ENCODE measurements at regions not wholly inside any gene's neighbourhood (a gene's known extent, or its start where the extent isn't known, plus 50 kb on each side); places are given as distances from the start of the nearest gene placed in this dataset.

- TF ChIP-seq, protein P1, sequence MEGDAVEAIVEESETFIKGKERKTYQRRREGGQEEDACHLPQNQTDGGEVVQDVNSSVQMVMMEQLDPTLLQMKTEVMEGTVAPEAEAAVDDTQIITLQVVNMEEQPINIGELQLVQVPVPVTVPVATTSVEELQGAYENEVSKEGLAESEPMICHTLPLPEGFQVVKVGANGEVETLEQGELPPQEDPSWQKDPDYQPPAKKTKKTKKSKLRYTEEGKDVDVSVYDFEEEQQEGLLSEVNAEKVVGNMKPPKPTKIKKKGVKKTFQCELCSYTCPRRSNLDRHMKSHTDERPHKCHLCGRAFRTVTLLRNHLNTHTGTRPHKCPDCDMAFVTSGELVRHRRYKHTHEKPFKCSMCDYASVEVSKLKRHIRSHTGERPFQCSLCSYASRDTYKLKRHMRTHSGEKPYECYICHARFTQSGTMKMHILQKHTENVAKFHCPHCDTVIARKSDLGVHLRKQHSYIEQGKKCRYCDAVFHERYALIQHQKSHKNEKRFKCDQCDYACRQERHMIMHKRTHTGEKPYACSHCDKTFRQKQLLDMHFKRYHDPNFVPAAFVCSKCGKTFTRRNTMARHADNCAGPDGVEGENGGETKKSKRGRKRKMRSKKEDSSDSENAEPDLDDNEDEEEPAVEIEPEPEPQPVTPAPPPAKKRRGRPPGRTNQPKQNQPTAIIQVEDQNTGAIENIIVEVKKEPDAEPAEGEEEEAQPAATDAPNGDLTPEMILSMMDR (IDR thresholded peaks at IDR 0.05; ENCODE audit: borderline replicate concordance, extremely low read depth, low read length, poor library complexity, severe bottlenecking) = no peak
- TF ChIP-seq EZH2 (IDR thresholded peaks at IDR 0.05; ENCODE audit: borderline replicate concordance, low read depth, low read length, severe bottlenecking) = no peak
- Histone ChIP-seq H4K20me1 (ENCODE audit: insufficient read depth, low read length) (no peaks in the 10 kb centered on the region), H3K36me3 (ENCODE audit: insufficient read depth, low read length) (no peaks in the 10 kb centered on the region), H3K9me3 (ENCODE audit: insufficient read depth, low read length, severe bottlenecking) (no peaks in the 10 kb centered on the region), H3K27me3 (ENCODE audit: insufficient read depth, low read length, poor library complexity) (no peaks in the 10 kb centered on the region), H3K9ac (ENCODE audit: low read depth, low read length) (no peak overlapping the region), H3K27ac (ENCODE audit: low read length) (no peak overlapping the region), H3K79me2 (ENCODE audit: insufficient read depth, low read length) (no peaks in the 10 kb centered on the region), H3K4me3 (ENCODE audit: low read depth in 1 of 2, low read length in 2 of 2) (no peak overlapping the region), H3K4me1 (ENCODE audit: insufficient read depth, low read length) (no peaks in the 10 kb centered on the region), H3K4me2 (ENCODE audit: insufficient read depth, low read length) (no peak overlapping the region), H2AFZ (ENCODE audit: low read depth, low read length) (no peak overlapping the region)
- ATAC-seq (ENCODE audit: insufficient read depth, low read depth) = no peak
- no peak for DNase-seq
These were observed 601.8 kb downstream of the INSC start for GRCh38 chr11:15716550-15716949.

DNA sequence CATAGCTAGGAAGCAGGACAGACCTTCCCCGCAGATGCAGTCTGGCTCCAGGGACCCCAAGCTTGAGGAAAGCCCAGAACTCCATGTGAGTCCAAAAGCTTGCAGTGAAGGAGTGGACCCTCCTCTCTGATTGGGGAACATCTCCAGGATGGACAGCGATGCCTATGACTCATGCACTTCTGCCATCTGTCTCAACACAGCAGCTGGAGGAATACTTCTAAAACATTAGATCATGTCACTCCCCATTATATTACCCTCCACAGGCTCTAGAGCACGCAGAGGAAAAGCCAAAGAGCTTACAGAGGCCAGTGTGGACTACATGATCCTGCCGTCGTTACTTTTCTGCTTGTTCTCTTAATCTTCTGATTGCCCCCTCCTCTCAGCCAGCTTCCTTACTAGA lies 605.7 kb downstream of the INSC start:
- no peaks in the 10 kb centered on the region for H4K20me1 ChIP-seq (ENCODE audit: insufficient read depth, low read length)
- no peak overlapping the region for H3K9ac ChIP-seq (ENCODE audit: low read depth, low read length)
- no peak overlapping the region for H3K27ac ChIP-seq (ENCODE audit: low read length)
- H3K27me3 ChIP-seq (ENCODE audit: insufficient read depth, low read length, poor library complexity) = peaks cover 5% of the 10 kb centered on the region
- H3K4me2 ChIP-seq (ENCODE audit: insufficient read depth, low read length) = no peak overlapping the region
- H2AFZ ChIP-seq (ENCODE audit: low read depth, low read length) = no peak overlapping the region
- DNase-seq (no peak), ATAC-seq (ENCODE audit: insufficient read depth, low read depth) (no peak)
- H3K4me3 ChIP-seq (ENCODE audit: low read depth in 1 of 2, low read length in 2 of 2) = no peak overlapping the region
- no peaks in the 10 kb centered on the region for H3K79me2 ChIP-seq (ENCODE audit: insufficient read depth, low read length)
- no peaks in the 10 kb centered on the region for H3K9me3 ChIP-seq (ENCODE audit: insufficient read depth, low read length, severe bottlenecking)
- no peaks in the 10 kb centered on the region for H3K36me3 ChIP-seq (ENCODE audit: insufficient read depth, low read length)
- TF ChIP-seq, protein P1 (IDR thresholded peaks at IDR 0.05; ENCODE audit: borderline replicate concordance, extremely low read depth, low read length, poor library complexity, severe bottlenecking) = no peak
- TF ChIP-seq EZH2 (IDR thresholded peaks at IDR 0.05; ENCODE audit: borderline replicate concordance, low read depth, low read length, severe bottlenecking) = no peak
- H3K4me1 ChIP-seq (ENCODE audit: insufficient read depth, low read length) = no peaks in the 10 kb centered on the region

DNA sequence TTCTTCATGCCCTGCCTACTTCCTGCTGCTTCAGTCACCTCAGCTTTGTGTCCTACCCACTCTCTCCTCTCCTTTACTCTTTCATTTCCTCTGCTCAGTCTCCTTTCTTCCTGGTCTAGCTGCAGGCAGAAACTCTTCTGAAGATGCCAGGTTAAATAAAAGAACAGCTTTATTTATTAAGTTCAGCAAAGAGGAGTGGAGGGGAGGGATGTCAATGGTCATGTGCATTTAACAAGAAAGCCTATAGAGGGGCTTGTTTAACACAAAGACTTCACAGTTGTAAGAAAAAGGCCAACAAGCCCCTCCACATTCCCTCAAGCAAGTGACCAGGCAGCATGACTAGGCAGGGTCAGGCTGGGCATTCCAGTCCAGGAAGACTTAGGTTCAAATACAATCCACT lies 609.2 kb downstream of the INSC start:
- Histone ChIP-seq H3K36me3 (ENCODE audit: insufficient read depth, low read length) (no peaks in the 10 kb centered on the region), H3K9me3 (ENCODE audit: insufficient read depth, low read length, severe bottlenecking) (no peaks in the 10 kb centered on the region), H3K27me3 (ENCODE audit: insufficient read depth, low read length, poor library complexity) (peaks cover 8% of the 10 kb centered on the region), H4K20me1 (ENCODE audit: insufficient read depth, low read length) (no peaks in the 10 kb centered on the region), H3K4me2 (ENCODE audit: insufficient read depth, low read length) (no peak overlapping the region), H3K9ac (ENCODE audit: low read depth, low read length) (no peak overlapping the region), H3K4me3 (ENCODE audit: low read depth in 1 of 2, low read length in 2 of 2) (no peak overlapping the region), H3K27ac (ENCODE audit: low read length) (no peak overlapping the region), H2AFZ (ENCODE audit: low read depth, low read length) (no peak overlapping the region), H3K4me1 (ENCODE audit: insufficient read depth, low read length) (no peaks in the 10 kb centered on the region), H3K79me2 (ENCODE audit: insufficient read depth, low read length) (no peaks in the 10 kb centered on the region)
- TF ChIP-seq EZH2 (IDR thresholded peaks at IDR 0.05; ENCODE audit: borderline replicate concordance, low read depth, low read length, severe bottlenecking) = no peak
- TF ChIP-seq, protein P1 (IDR thresholded peaks at IDR 0.05; ENCODE audit: borderline replicate concordance, extremely low read depth, low read length, poor library complexity, severe bottlenecking) = no peak
- DNase-seq (no peak), ATAC-seq (ENCODE audit: insufficient read depth, low read depth) (no peak)

DNA sequence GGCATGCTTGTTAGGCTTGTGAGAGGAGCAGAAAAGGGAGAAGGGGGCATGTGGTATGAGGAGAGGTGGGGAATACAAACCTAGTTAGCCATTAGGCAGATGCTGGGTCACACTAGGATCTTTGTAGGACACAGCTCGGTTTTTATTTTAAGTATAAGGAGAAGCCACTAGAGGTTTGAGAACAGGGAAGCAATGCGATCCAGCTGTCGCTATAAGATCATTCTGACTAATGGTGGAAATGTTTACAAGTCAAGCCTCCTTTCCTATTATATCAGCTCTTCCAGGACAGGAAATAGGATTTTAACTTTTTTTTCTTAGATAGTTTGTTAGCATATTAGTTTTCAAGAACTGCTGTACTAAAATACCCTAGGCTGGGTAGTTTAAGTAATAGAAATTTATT lies 609.9 kb downstream of the INSC start:
- no peak overlapping the region for H3K4me3 ChIP-seq (ENCODE audit: low read depth in 1 of 2, low read length in 2 of 2)
- no peaks in the 10 kb centered on the region for H3K79me2 ChIP-seq (ENCODE audit: insufficient read depth, low read length)
- no peak for DNase-seq
- H3K36me3 ChIP-seq (ENCODE audit: insufficient read depth, low read length) = no peaks in the 10 kb centered on the region
- ATAC-seq (ENCODE audit: insufficient read depth, low read depth) = no peak
- H3K27ac ChIP-seq (ENCODE audit: low read length) = no peak overlapping the region
- no peaks in the 10 kb centered on the region for H3K9me3 ChIP-seq (ENCODE audit: insufficient read depth, low read length, severe bottlenecking)
- H3K27me3 ChIP-seq (ENCODE audit: insufficient read depth, low read length, poor library complexity) = peaks cover 8% of the 10 kb centered on the region
- H3K9ac ChIP-seq (ENCODE audit: low read depth, low read length) = no peak overlapping the region
- H3K4me2 ChIP-seq (ENCODE audit: insufficient read depth, low read length) = no peak overlapping the region
- H2AFZ ChIP-seq (ENCODE audit: low read depth, low read length) = no peak overlapping the region
- H4K20me1 ChIP-seq (ENCODE audit: insufficient read depth, low read length) = no peaks in the 10 kb centered on the region
- H3K4me1 ChIP-seq (ENCODE audit: insufficient read depth, low read length) = no peaks in the 10 kb centered on the region
- no peak for TF ChIP-seq EZH2 (IDR thresholded peaks at IDR 0.05; ENCODE audit: borderline replicate concordance, low read depth, low read length, severe bottlenecking)
- TF ChIP-seq, protein P1 (IDR thresholded peaks at IDR 0.05; ENCODE audit: borderline replicate concordance, extremely low read depth, low read length, poor library complexity, severe bottlenecking) = no peak
